Spleen (tissue), 11 donors: ENCODE measurements at regions not wholly inside any gene's neighbourhood (a gene's known extent, or its start where the extent isn't known, plus 50 kb on each side); places are given as distances from the start of the nearest gene placed in this dataset.

Experiments
- DNase-seq: peaks from one replicate; pipeline ENCODE4 v3.0.0-alpha.2; 2020
- H3K27ac ChIP-seq, 8 donors: fragments of 200-600 bp; sonication (generic) in 7 of 8; 1 replicate in 4 of 8; 2 replicates in 4 of 8; pipeline versions ENCODE4 v1.5.0 to v1.8.0; 2016 to 2021; ENCODE audit warnings: inconsistent platforms in 4 of 8, mild to moderate bottlenecking in 4 of 8, moderate library complexity in 1 of 8
- H3K27me3 ChIP-seq, 7 donors: fragments of 200-600 bp; sonication (generic) in 6 of 7; replicated peaks in 1 of 7; 1 replicate in 4 of 7; 2 replicates in 3 of 7; pipeline versions ENCODE4 v1.5.0 to v1.8.0; 2016 to 2021; ENCODE audit warnings: inconsistent platforms in 3 of 7, mild to moderate bottlenecking in 1 of 7
- H3K36me3 ChIP-seq, 6 donors: fragments of 200-600 bp; sonication (generic) in 5 of 6; 1 replicate in 4 of 6; 2 replicates in 2 of 6; pipeline versions ENCODE4 v1.5.0 to v1.8.0; 2016 to 2021; ENCODE audit warnings: inconsistent platforms in 2 of 6
- H3K4me1 ChIP-seq, 6 donors: fragments of 200-600 bp; sonication (generic) in 5 of 6; 1 replicate in 3 of 6; 2 replicates in 3 of 6; pipeline versions ENCODE4 v1.5.0 to v1.8.0; 2016 to 2021; ENCODE audit warnings: inconsistent platforms in 3 of 6
- H3K4me3 ChIP-seq, 8 donors: fragments of 200-600 bp; sonication (generic) in 7 of 8; 1 replicate in 4 of 8; 2 replicates in 4 of 8; pipeline versions ENCODE4 v1.5.0 to v1.8.0; 2016 to 2021; ENCODE audit warnings: inconsistent platforms in 4 of 8, mild to moderate bottlenecking in 4 of 8, moderate library complexity in 2 of 8
- H3K9me3 ChIP-seq, 8 donors: fragments of 200-600 bp; sonication (generic) in 7 of 8; 1 replicate in 4 of 8; 2 replicates in 4 of 8; pipeline versions ENCODE4 v1.5.0 to v1.8.0; 2016 to 2021; ENCODE audit warnings: inconsistent platforms in 4 of 8
- POLR2A ChIP-seq, 3 donors: fragments of 450-650 bp; IDR thresholded peaks; one replicate each; pipeline ENCODE4 v1.5.1; 2017; ENCODE audit warnings: antibody characterized with exemption in 3 of 3, mild to moderate bottlenecking in 1 of 3
- POLR2AphosphoS5 ChIP-seq, 3 donors: sonication (generic); formaldehyde crosslinking; IDR thresholded peaks; one replicate each; pipeline ENCODE4 v1.5.1; 2017; ENCODE audit warnings: antibody characterized with exemption in 3 of 3
- WGBS, 5 donors: extraction: QIAGEN DNeasy Blood & Tissue Kit in 3 of 5; methylation state at CpG; one replicate each; pipeline versions ENCODE4 v1.1.5 to v1.1.7; 2013 to 2018; 5-methylcytosine and 5-hydroxymethylcytosine counted together
- intact Hi-C: fragments of 100-400 bp; cut with DNase I; formaldehyde crosslinking; loops from one replicate; pipeline ENCODE4 v1.15.0; 2023; ENCODE audit warnings: low total_unique reads
- TF ChIP-seq, protein P1 (sequence below), 11 experiments: fragments of 200-600 bp in 7 of 11; fragments of 450-650 bp in 4 of 11; sonication (generic) in 4 of 11; IDR thresholded peaks in 8 of 11; conservative IDR thresholded peaks in 3 of 11; 1 replicate in 7 of 11; 2 replicates in 4 of 11; pipeline versions ENCODE4 v1.4.0 to v1.8.0; 2016 to 2021; ENCODE audit warnings: antibody characterized with exemption in 11 of 11, inconsistent platforms in 4 of 11, mild to moderate bottlenecking in 1 of 11
- donor health status: healthy with polysubstance abuse.
- donor health status: DM: no; HTN: no; CAD: no; lungs with moderate emphysema.
- donor health status: DM: no; HTN: no; CAD: no.
- donor health status: Bipolar disorder and iron deficiency.
- donor health status: healthy.
- donor health status: DM: no; HTN: no; CAD: no.
- donor health status: DM: yes; HTN: yes; CAD: no.

GRCh38 chr2:7846607-7847006 is 835.2 kb upstream of the ID2 start:
- no peaks in the 10 kb centered on the region for H3K9me3 ChIP-seq
- TF ChIP-seq POLR2AphosphoS5 (IDR thresholded peaks at IDR 0.05): no peak
- no peak for TF ChIP-seq POLR2A (IDR thresholded peaks at IDR 0.05)
- TF ChIP-seq, protein P1, sequence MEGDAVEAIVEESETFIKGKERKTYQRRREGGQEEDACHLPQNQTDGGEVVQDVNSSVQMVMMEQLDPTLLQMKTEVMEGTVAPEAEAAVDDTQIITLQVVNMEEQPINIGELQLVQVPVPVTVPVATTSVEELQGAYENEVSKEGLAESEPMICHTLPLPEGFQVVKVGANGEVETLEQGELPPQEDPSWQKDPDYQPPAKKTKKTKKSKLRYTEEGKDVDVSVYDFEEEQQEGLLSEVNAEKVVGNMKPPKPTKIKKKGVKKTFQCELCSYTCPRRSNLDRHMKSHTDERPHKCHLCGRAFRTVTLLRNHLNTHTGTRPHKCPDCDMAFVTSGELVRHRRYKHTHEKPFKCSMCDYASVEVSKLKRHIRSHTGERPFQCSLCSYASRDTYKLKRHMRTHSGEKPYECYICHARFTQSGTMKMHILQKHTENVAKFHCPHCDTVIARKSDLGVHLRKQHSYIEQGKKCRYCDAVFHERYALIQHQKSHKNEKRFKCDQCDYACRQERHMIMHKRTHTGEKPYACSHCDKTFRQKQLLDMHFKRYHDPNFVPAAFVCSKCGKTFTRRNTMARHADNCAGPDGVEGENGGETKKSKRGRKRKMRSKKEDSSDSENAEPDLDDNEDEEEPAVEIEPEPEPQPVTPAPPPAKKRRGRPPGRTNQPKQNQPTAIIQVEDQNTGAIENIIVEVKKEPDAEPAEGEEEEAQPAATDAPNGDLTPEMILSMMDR (IDR thresholded peaks at IDR 0.05 in 8 of 11, conservative IDR thresholded peaks at IDR 0.05 in 3 of 11): no peak
- no peaks in the 10 kb centered on the region for H3K36me3 ChIP-seq
- no peaks in the 10 kb centered on the region for H3K4me1 ChIP-seq
- no peak overlapping the region for H3K27ac ChIP-seq
- H3K4me3 ChIP-seq: no peak overlapping the region
- no peak for DNase-seq
- intact Hi-C loops: no loop called here
- H3K27me3 ChIP-seq: no peaks in the 10 kb centered on the region
- WGBS, 5 donors: 84 to 91% (median 88%) methylated on average over 5 of the region's 5 CpGs

GRCh38 chr2:7847321-7847720 is 834.5 kb upstream of the ID2 start:
- no peak overlapping the region for H3K27ac ChIP-seq
- no peaks in the 10 kb centered on the region for H3K4me1 ChIP-seq
- H3K27me3 ChIP-seq: no peaks in the 10 kb centered on the region
- no peak overlapping the region for H3K4me3 ChIP-seq
- no peak for DNase-seq
- TF ChIP-seq, protein P1 (IDR thresholded peaks at IDR 0.05 in 8 of 11, conservative IDR thresholded peaks at IDR 0.05 in 3 of 11): no peak
- TF ChIP-seq POLR2AphosphoS5 (IDR thresholded peaks at IDR 0.05): no peak
- TF ChIP-seq POLR2A (IDR thresholded peaks at IDR 0.05): no peak
- whole genome bisulfite sequencing, 5 donors: 82 to 96% (median 90%) methylated on average over 4 of the region's 4 CpGs
- intact Hi-C loops: no loop called here
- no peaks in the 10 kb centered on the region for H3K36me3 ChIP-seq
- H3K9me3 ChIP-seq: no peaks in the 10 kb centered on the region

DNA sequence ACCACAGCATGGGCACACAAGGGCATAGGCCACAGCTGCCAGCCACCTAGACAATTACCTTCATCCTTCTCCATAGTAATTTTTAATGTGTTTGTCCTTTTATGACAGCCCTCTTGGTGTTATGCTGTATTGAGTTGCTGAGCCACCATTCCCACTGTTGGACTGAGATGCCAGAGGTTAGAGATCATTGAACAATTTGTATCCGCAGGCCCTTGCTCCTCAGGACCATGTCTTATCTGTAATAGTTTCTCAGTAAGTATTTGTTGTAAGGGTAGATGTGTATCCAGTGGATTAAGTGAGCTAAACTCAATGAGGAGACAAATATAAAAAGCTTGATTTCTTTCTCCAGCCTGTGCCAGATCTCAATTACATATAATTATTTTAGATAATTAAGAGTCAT is 832.8 kb upstream of the ID2 start:
- TF ChIP-seq POLR2A (IDR thresholded peaks at IDR 0.05): no peak
- TF ChIP-seq, protein P1 (IDR thresholded peaks at IDR 0.05 in 8 of 11, conservative IDR thresholded peaks at IDR 0.05 in 3 of 11): no peak
- TF ChIP-seq POLR2AphosphoS5 (IDR thresholded peaks at IDR 0.05): no peak
- no peak for DNase-seq
- no peaks in the 10 kb centered on the region for H3K27me3 ChIP-seq
- no peaks in the 10 kb centered on the region for H3K4me1 ChIP-seq
- WGBS, 5 donors: 91 to 97% (median 96%) methylated on average over 1 of the region's 1 CpG
- H3K36me3 ChIP-seq: no peaks in the 10 kb centered on the region
- H3K27ac ChIP-seq: no peak overlapping the region
- intact Hi-C loops: no loop called here
- H3K4me3 ChIP-seq: no peak overlapping the region
- H3K9me3 ChIP-seq: no peaks in the 10 kb centered on the region

DNA sequence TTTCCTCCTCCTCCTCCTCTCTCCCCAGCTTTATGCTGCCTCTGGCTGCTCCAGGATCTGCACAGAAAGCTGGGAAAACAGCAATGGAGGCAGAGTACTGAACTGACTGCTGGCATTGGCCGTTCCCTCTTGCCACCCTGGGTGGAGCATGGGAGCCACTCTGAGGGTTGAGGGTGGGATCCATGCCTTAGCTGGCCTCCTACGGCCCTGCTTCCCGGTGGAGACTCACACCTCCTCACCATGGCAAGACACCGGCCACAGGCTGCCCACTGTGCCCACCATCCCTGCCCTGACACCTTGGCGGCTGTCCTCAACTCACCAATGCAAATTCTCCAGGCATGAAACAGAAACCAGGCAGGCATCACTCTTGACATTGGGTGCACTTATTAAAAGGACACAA is 832.3 kb upstream of the ID2 start:
- intact Hi-C loops: no loop called here
- Histone ChIP-seq H3K9me3 (no peaks in the 10 kb centered on the region), H3K4me1 (no peaks in the 10 kb centered on the region), H3K27ac (no peak overlapping the region), H3K27me3 (no peaks in the 10 kb centered on the region), H3K4me3 (no peak overlapping the region), H3K36me3 (no peaks in the 10 kb centered on the region)
- no peak for DNase-seq
- TF ChIP-seq POLR2AphosphoS5 (IDR thresholded peaks at IDR 0.05): no peak
- TF ChIP-seq, protein P1 (IDR thresholded peaks at IDR 0.05 in 8 of 11, conservative IDR thresholded peaks at IDR 0.05 in 3 of 11): no peak
- TF ChIP-seq POLR2A (IDR thresholded peaks at IDR 0.05): no peak
- WGBS, 5 donors: 74 to 100% (median 76%) methylated on average over 5 of the region's 5 CpGs
